GM12878 (cell line): ENCODE measurements at regions not wholly inside any gene's neighbourhood (a gene's known extent, or its start where the extent isn't known, plus 50 kb on each side); places are given as distances from the start of the nearest gene placed in this dataset.

Experiments
- ATAC-seq: fragments of 200-7000 bp; cut with Tn5 transposase; 3 replicates; pipeline ENCODE4 v1.9.1; 2020; ENCODE audit warnings: mild to moderate bottlenecking, moderate library complexity
- BruUV-seq: library from RNA; stranded (reverse); fragments of 400-500 nt; replicated peaks from 2 replicates; lab custom pipeline; 2021; lab: Mats Ljungman, UMichigan
- CTCF ChIA-PET: fragments of 300-600 bp; sonication (Branson Sonifier 250); formaldehyde crosslinking; extraction: SDS; loops from one replicate; lab custom pipeline; 2021; ENCODE audit warnings: inconsistent platforms; lab: Yijun Ruan, JAX
- POLR2A ChIA-PET: fragments of 350-600 bp; formaldehyde crosslinking; extraction: SDS; loops from one replicate; lab custom pipeline; 2021; ENCODE audit warnings: inconsistent platforms; lab: Charles Lee
- RAD21 ChIA-PET: fragments of 300-600 bp; sonication (Branson Sonifier 250); formaldehyde crosslinking; loops from one replicate; lab custom pipeline; 2023; ENCODE audit warnings: antibody characterized with exemption; ENCODE audit not compliant: unreplicated experiment; lab: Charles Lee
- SMC1A ChIA-PET: fragments of 300-600 bp; sonication (Branson Sonifier 250); formaldehyde crosslinking; loops from one replicate; lab custom pipeline; 2023; ENCODE audit not compliant: unreplicated experiment, uncharacterized antibody; lab: Charles Lee
- DNase-seq: peaks from one replicate; pipeline ENCODE4 v3.0.0-alpha.2; 2011; ENCODE audit warnings: low read depth, low spot score
- FAIRE-seq: peaks from 3 replicates; lab custom pipeline; 2011; peaks lifted over from hg19 to GRCh38; lab: Jason Lieb, UNC
- H2AFZ ChIP-seq: 2 replicates; pipeline ENCODE4 v1.6.0; 2011; ENCODE audit warnings: low read depth, low read length, control low read depth; ENCODE audit not compliant: control insufficient read depth
- H3K27ac ChIP-seq: 2 replicates; pipeline ENCODE4 v1.5.1; 2011; ENCODE audit warnings: control low read depth; ENCODE audit not compliant: control insufficient read depth, insufficient read depth
- H3K27me3 ChIP-seq, 2 experiments: replicated peaks in 1 of 2; 2 replicates each; pipeline versions ENCODE4 v1.6.0 to v1.6.1; 2011; ENCODE audit warnings: low read length in 1 of 2; ENCODE audit not compliant: control insufficient read depth in 2 of 2, insufficient read depth in 2 of 2
- H3K36me3 ChIP-seq, 2 experiments: 2 replicates each; pipeline ENCODE4 v1.5.1; 2011; ENCODE audit warnings: low read length in 1 of 2; ENCODE audit not compliant: control insufficient read depth in 2 of 2, insufficient read depth in 2 of 2
- H3K4me1 ChIP-seq: 2 replicates; pipeline ENCODE4 v1.6.1; 2011; ENCODE audit warnings: mild to moderate bottlenecking, low read length, moderate library complexity, mixed read lengths; ENCODE audit not compliant: control insufficient read depth, insufficient read depth
- H3K4me2 ChIP-seq: 2 replicates; pipeline ENCODE4 v1.6.0; 2011; ENCODE audit warnings: control low read depth; ENCODE audit not compliant: control insufficient read depth, insufficient read depth
- H3K4me3 ChIP-seq: fragments of 200-600 bp; sonication (generic); 2 replicates; pipeline ENCODE4 v1.5.1; 2016
- H3K79me2 ChIP-seq: 2 replicates; pipeline ENCODE4 v1.6.0; 2011; ENCODE audit warnings: low read length; ENCODE audit not compliant: control insufficient read depth, insufficient read depth
- H3K9ac ChIP-seq: 2 replicates; pipeline ENCODE4 v1.8.0; 2011; ENCODE audit warnings: low read length, control low read depth, mixed read lengths; ENCODE audit not compliant: control insufficient read depth, insufficient read depth
- H3K9me3 ChIP-seq: replicated peaks from 3 replicates; pipeline ENCODE4 v1.5.1; 2011; ENCODE audit warnings: mild to moderate bottlenecking, low read length; ENCODE audit not compliant: control insufficient read depth, insufficient read depth
- H4K20me1 ChIP-seq: 2 replicates; pipeline ENCODE4 v1.6.0; 2011; ENCODE audit not compliant: control insufficient read depth, insufficient read depth
- ELK1 ChIP-seq: IDR thresholded peaks from 2 replicates; pipeline ENCODE4 v1.6.1; 2012; ENCODE audit warnings: low read depth, low read length, improper control_type of control experiment
- FOXM1 ChIP-seq: IDR thresholded peaks from 2 replicates; pipeline ENCODE4 v1.6.1; 2012; ENCODE audit warnings: low read depth, mild to moderate bottlenecking, inconsistent platforms, low read length, moderate library complexity
- JUNB ChIP-seq: IDR thresholded peaks from 2 replicates; pipeline ENCODE4 v1.6.1; 2016; ENCODE audit warnings: antibody characterized with exemption, mild to moderate bottlenecking
- KDM1A ChIP-seq: fragments of 200-600 bp; sonication (generic); IDR thresholded peaks from 2 replicates; pipeline ENCODE4 v1.6.1; 2016; ENCODE audit warnings: borderline replicate concordance
- MYC ChIP-seq: IDR thresholded peaks from 2 replicates; pipeline ENCODE4 v1.6.1; 2011; ENCODE audit warnings: mild to moderate bottlenecking, low read length, moderate library complexity, inconsistent platforms; ENCODE audit not compliant: insufficient read depth, insufficient replicate concordance, insufficient read length, severe bottlenecking
- RBBP5 ChIP-seq: fragments of 200-600 bp; sonication (generic); conservative IDR thresholded peaks from 2 replicates; pipeline ENCODE4 v1.6.1; 2016
- RCOR1 ChIP-seq: conservative IDR thresholded peaks from 2 replicates; pipeline ENCODE4 v1.6.1; 2012; ENCODE audit warnings: low read depth, low read length, improper control_type of control experiment
- SPI1 ChIP-seq: IDR thresholded peaks from 2 replicates; pipeline ENCODE4 v1.6.1; 2011; ENCODE audit warnings: low read depth, mild to moderate bottlenecking, low read length, moderate library complexity, borderline replicate concordance; ENCODE audit not compliant: insufficient read depth
- STAT3 ChIP-seq: IDR thresholded peaks from 2 replicates; pipeline ENCODE4 v1.6.1; 2011; ENCODE audit warnings: low read depth, low read length, improper control_type of control experiment
- TCF3 ChIP-seq: IDR thresholded peaks from 2 replicates; pipeline ENCODE4 v1.6.1; 2012; ENCODE audit warnings: low read depth, mild to moderate bottlenecking, low read length, borderline replicate concordance; ENCODE audit not compliant: insufficient read depth
- YBX1 ChIP-seq: fragments of 450-650 bp; IDR thresholded peaks from 2 replicates; pipeline ENCODE4 v1.6.1; 2016; ENCODE audit warnings: antibody characterized with exemption
- ZBTB11 ChIP-seq: fragments of 450-650 bp; formaldehyde crosslinking; IDR thresholded peaks from 2 replicates; pipeline ENCODE4 v1.5.0; 2022; ENCODE audit warnings: mild to moderate bottlenecking, missing genetic modification characterization
- in situ Hi-C: fragments of 300-500 bp; cut with MboI; formaldehyde crosslinking; loops from 9 replicates; pipeline ENCODE4 v1.14.3; 2018; ENCODE audit warnings: mixed read lengths
- intact Hi-C: fragments of 100-400 bp; cut with micrococcal nuclease; formaldehyde crosslinking; loops from one replicate; pipeline ENCODE4 v1.14.2; 2022; ENCODE audit not compliant: unreplicated experiment
- TF ChIP-seq, protein P1 (sequence below): fragments of 450-650 bp; IDR thresholded peaks from 2 replicates; pipeline ENCODE4 v1.6.1; 2014; ENCODE audit warnings: mild to moderate bottlenecking

DNA sequence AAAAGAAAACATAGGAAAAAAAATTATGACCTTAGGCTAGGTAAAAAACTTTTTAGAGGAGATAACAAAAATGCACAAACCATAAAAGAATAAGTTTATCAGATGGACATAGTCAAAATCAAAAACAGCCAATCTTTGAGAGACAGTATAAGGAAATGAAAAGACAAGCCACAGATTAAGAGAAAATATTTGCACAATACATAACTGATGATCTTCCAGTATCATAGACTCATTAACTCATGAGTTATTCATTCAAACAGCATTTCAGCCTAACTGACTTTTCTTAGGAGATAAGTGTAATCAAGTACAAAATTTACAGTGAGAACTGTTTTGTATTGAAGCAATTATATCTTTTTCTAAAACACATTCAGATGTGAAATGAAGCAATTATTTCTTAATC lies 183.8 kb downstream of the FBXO8 start:
- in situ Hi-C loops: no loop called here
- H3K27ac ChIP-seq: no peak overlapping the region
- H4K20me1 ChIP-seq: no peaks in the 10 kb centered on the region
- H3K9me3 ChIP-seq: no peaks in the 10 kb centered on the region
- H3K4me1 ChIP-seq: no peaks in the 10 kb centered on the region
- ChIA-PET CTCF (no interaction called here), RAD21 (no interaction called here), POLR2A (no interaction called here), SMC1A (no interaction called here)
- H3K36me3 ChIP-seq: no peaks in the 10 kb centered on the region
- ATAC-seq: no peak
- TF ChIP-seq KDM1A (no peak), MYC (no peak), FOXM1 (no peak), RBBP5 (no peak), SPI1 (no peak), RCOR1 (no peak), JUNB (no peak), TCF3 (no peak), ZBTB11 (CRISPR knock-in tag) (no peak), STAT3 (no peak), YBX1 (no peak), ELK1 (no peak)
- TF ChIP-seq, protein P1, sequence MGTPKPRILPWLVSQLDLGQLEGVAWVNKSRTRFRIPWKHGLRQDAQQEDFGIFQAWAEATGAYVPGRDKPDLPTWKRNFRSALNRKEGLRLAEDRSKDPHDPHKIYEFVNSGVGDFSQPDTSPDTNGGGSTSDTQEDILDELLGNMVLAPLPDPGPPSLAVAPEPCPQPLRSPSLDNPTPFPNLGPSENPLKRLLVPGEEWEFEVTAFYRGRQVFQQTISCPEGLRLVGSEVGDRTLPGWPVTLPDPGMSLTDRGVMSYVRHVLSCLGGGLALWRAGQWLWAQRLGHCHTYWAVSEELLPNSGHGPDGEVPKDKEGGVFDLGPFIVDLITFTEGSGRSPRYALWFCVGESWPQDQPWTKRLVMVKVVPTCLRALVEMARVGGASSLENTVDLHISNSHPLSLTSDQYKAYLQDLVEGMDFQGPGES: no peak
- no peak overlapping the region for H3K4me3 ChIP-seq
- no peak overlapping the region for H2AFZ ChIP-seq
- H3K27me3 ChIP-seq: no peaks in the 10 kb centered on the region
- H3K9ac ChIP-seq: no peak overlapping the region
- no peak for FAIRE-seq
- no peaks in the 10 kb centered on the region for H3K79me2 ChIP-seq
- H3K4me2 ChIP-seq: no peak overlapping the region
- BruUV-seq: no TSS peak
- intact Hi-C loops: no loop called here
- no peak for DNase-seq
